Fibroblast of pulmonary artery (primary cell): ENCODE measurements at regions not wholly inside any gene's neighbourhood (a gene's known extent, or its start where the extent isn't known, plus 50 kb on each side); places are given as distances from the start of the nearest gene placed in this dataset.
A peak's percentile ranks its signal among the peaks of the same experiment; 100 is the strongest.

Experiments
- DNase-seq: peaks from one replicate; pipeline ENCODE4 v3.0.0-alpha.2; 2010; ENCODE audit warnings: low read depth
- H3K4me3 ChIP-seq: replicated peaks from 2 replicates; pipeline ENCODE4 v1.5.1; 2011; ENCODE audit warnings: low read depth, mild to moderate bottlenecking, control low read depth, low read length, moderate library complexity
- CTCF ChIP-seq: IDR thresholded peaks from 2 replicates; pipeline ENCODE4 v1.5.1; 2011; ENCODE audit warnings: mild to moderate bottlenecking, control low read depth, low read length, inconsistent platforms; ENCODE audit errors: missing control alignments

GRCh38 chr12:14280921-14281320, 84.6 kb upstream of the ATF7IP start:
- DNase-seq: no peak
- no peak for TF ChIP-seq CTCF
- no peak overlapping the region for H3K4me3 ChIP-seq

DNA sequence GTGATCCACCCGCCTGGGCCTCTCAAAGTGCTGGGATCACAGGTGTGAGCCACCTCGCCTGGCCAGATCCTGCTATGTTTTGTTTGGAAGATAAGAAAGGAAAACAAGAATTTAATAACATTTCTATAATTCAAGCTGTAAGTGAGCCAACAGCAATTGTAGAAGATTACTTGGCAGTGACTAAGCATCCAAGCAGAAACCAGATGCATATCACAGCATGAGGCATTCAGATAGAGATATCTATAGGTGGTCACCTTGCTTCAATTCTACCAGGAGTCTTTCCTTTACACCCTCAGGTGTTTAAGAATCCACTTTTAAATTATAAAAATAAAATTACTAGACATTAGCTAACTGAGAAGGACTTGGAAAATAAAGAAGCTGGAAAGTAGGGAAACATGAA, 83.9 kb upstream of the ATF7IP start:
- H3K4me3 ChIP-seq: no peak overlapping the region
- no peak for TF ChIP-seq CTCF
- no peak for DNase-seq

GRCh38 chr12:14283489-14284144, 81.9 kb upstream of the ATF7IP start:
- DNase-seq: no peak
- no peak overlapping the region for H3K4me3 ChIP-seq
- TF ChIP-seq CTCF: no peak

DNA sequence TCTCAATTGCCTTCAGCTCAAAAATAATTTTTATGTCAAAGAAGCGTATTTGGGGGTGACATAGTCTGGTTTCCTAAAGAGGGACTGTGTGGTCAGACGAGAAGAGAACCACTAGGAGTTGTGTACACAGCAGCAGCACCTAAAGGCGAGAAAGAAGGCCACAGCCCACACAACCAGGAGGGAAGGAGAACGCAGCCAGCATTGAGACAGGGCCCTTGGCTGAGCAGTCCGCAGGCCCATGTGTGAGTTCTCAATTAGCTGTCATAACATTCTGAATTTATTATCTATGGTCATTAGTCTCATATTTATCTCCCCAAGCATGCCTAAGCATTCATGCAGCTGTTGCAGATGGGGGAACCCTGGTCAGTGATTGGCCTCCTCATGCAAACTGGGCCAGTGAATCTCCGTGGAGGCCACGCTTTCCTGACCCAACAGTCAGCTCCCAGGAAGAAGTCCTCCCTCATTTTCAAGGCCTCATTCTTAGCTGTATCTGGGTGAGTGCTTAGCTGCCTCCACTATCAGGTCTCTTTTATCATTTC, 81.2 kb upstream of the ATF7IP start:
- no peak overlapping the region for H3K4me3 ChIP-seq
- DNase-seq: peak; percentile 29
- TF ChIP-seq CTCF: no peak

- TF ChIP-seq CTCF: no peak
- no peak for DNase-seq
- no peak overlapping the region for H3K4me3 ChIP-seq
Measured at GRCh38 chr12:14289601-14290000, 75.9 kb upstream of the ATF7IP start.

GRCh38 chr12:14290951-14291350, 74.5 kb upstream of the ATF7IP start:
- no peak overlapping the region for H3K4me3 ChIP-seq
- no peak for TF ChIP-seq CTCF
- DNase-seq: no peak

DNA sequence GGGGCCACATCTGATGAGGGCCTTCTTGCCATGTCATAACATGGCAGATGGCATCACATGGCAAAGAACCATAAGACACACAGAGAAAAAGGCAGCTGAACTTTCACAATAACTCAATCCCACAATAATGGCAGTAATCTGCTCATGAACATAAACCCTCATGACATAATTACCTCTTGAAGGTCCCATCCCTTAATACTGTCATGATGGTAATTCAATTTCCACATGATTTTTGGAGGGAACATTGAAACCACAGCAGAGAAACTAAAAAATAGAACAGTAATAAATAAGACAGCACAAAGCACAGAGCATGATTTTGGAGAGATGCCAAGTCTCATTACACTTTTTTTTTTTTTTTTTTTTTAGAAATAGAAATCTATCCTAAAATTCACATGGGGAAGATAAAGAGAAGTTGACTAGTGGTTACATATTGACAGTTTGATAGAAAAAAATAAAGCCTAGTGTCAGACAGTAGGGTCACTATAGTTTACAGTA, 61.8 kb upstream of the ATF7IP start:
- no peak for DNase-seq
- TF ChIP-seq CTCF: no peak
- no peak overlapping the region for H3K4me3 ChIP-seq
